HG03097 (cell line): ENCODE measurements at regions not wholly inside any gene's neighbourhood (a gene's known extent, or its start where the extent isn't known, plus 50 kb on each side); places are given as distances from the start of the nearest gene placed in this dataset.
"Not testable (repeated sequence)": the region's sequence is repeated elsewhere in the genome, so short reads cannot be mapped to it uniquely, and the experiment has no call there.

Experiments
- ATAC-seq: cut with Tn5 transposase; IDR thresholded peaks from one replicate; pipeline ENCODE4 v1.9.1; 2021; ENCODE audit not compliant: unreplicated experiment, low FRiP score

DNA sequence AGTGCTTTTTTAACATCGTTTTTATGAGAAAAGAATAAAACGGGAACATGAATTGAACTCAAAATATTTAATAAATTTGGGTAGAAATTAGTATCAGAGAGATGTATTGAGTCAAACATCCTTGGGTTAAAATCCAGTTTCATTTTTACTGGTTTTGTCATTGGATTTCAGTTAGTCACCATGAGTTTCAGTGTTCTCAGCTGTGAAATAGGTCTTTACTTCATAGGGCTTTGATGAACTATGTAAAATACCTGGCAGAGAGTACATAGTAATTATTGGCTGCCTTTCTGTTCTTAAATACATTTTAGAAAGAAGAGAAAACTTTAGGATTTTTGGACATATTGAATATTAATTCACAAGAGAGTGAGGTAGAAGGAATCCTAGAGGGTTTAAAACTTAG lies 105.8 kb downstream of the TANC2 start:
- ATAC-seq: no peak

DNA sequence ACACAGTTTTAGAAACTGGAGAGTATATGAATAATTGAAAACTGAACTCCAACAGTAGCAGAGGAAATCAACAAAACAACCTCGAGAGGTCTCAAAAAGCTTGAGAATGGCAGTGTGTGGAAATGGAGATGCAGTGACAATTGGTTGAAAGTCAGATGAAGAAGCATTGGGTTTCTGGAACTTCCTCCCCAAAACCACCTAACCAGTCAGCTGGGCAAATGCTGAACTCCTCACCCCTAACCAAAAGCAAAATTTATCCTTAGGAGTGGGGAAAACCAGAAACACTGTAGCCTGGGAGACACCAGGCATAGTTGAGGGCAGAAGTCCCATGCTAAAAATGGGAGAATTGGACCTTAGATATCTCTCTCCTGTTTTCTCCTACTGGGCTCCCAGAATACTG lies 109.9 kb downstream of the TANC2 start:
- ATAC-seq: no peak

DNA sequence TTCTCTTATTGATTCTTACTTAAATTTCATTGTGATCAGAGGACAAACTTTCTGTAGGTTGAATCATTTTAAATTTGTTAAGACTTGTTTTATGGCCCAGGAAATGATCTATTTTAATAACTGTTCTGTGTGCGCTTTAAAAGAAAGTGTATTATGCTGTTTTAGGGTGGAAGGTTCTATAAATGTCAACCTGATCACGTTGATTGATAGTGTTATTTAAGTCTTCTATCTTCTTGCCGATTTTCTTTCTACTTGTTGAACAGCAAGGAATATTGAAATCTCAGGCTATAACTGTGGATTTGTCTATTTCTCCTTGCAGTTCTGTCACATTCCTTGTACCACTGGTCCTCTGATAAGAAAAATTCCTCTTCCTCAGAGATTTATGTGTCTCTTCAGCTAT lies 112.7 kb downstream of the TANC2 start:
- ATAC-seq: no peak

DNA sequence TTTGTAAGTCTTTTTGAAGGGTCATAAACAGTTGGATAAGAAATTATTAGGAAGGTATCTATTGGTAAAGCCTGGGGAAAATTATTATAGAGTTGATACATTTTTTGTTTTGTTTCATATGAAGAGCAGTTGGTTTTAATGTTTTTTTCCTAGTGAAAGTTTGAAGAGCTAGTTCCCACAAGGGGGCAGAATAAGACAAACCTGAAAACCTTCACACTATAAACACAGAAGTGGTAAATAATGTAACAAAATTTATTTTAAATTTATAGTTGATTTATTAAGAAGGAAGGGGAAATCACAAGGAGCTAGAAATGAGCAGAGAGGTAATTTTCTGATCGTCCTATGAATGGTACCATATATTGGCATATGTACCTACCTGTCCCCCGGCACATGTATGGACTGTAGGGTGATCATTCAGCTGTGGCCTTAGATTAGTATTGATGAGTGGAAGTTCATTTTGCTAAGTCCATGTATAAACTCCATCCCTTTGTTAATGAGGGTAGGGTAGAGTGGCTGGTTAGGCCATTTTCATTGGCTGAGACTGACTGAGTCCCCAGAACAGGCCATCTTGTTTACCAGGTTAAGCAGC lies 116.3 kb downstream of the TANC2 start:
- ATAC-seq: no peak

DNA sequence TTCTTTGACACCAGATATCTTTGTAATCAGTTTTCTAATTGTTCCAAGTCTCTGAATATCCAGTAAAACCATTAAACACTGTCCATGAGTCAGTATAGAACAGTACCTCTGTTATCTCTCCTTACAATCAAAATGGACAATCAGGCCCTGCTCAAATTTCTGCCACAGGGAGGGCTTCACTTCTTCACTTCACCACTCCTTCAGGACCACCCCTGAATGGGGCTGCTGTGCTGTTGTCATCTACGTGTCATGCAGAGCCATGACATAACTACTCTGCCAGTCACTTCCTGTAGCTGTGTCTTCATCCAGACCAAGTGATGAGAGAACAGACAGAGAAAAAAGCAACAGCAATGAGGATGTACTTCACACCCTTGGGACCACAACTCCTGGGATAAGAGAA lies 116.9 kb downstream of the TANC2 start:
- ATAC-seq: no peak

DNA sequence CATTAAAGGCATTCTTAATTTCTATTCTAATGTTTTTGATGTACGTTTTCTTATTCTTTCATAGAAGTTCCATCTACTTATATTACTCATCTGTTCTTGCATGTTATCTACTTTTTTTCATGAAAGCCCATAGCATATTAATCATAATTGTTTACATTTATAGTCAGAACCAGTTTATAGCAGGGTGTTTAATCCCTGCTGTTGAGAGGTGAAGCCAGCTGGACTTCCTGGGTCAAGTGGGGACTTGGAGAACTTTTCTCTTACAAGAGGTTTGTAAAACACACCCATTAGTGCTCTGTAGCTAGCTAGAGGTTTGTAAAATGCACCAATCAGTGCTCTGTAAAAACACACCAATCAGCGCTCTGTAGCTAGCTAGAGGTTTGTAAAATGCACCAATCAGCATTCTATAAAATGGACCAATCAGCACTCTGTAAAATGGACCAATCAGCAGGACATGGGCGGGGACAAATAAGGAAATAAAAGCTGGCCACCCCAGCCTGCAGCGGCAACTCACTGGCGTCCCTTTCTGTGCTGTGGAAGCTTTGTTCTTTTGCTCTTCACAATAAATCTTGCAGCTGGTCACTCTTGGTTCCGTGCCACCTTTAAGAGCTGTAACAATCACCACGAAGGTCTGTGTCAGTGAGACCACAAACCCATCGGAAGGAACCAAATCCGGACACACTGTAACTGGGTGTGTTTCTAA lies 120.6 kb downstream of the TANC2 start:
- ATAC-seq: no peak

DNA sequence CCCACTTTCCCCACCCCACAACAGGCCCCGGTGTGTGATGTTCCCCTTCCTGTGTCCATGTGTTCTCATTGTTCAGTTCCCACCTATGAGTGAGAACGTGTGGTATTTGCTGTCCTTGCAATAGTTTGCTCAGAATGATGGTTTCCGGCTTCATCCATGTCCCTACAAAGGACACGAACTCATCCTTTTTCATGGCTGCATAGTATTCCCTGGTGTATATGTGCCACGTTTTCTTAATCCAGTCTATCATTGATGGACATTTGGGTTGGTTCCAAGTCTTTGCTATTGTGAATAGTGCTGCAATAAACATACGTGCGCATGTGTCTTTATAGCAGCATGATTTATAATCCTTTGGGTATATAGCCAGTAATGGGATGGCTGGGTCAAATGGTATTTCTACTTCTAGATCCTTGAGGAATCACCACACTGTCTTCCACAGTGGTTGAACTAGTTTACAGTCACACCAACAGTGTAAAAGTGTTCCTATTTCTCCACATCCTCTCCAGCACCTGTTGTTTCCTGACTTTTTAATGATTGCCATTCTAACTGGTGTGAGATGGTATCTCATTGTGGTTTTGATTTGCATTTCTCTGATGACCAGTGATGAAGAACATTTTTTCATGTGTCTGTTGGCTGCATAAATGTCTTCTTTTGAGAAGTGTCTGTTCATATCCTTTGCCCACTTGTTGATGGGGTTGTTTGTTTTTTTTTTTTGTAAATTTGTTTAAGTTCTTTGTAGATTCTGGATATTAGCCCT lies 124.5 kb downstream of the TANC2 start:
- ATAC-seq: not testable (repeated sequence)

DNA sequence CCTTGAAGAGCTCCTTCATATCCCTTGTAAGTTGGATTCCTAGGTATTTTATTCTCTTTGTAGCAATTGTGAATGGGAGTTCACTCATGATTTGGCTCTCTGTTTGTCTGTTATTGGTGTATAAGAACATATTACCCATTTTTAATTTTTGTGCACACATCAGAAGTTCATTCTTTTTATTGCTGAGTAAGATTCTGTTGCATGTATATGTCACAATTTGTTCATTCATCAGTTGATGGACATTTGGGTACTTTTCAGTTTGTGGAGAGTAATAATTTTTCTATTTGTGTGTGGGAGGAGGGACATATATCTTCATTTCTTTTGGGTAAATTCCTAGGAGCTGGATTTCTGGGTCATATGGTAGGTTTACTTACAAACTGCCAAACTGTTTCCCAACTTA lies 125.9 kb downstream of the TANC2 start:
- ATAC-seq: not testable (repeated sequence)

DNA sequence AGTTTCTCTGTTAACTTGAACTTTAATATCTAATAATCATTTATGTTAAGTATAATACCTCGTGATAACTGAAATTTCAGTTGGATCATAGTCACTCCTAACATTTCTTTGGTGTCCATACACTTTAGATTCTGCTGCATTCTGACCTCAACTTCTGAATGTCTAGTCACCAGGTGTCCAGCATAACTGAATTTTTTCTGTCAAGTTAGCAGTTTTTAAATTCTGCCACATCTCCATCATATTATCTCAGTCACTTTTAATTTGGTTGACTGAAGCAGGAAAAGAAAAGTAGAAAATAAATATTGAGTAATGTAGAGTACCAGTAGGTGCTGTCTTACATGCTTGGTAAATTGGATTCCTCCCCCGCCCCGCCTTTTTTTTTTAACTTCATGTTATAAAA lies 128.6 kb downstream of the TANC2 start:
- no peak for ATAC-seq

DNA sequence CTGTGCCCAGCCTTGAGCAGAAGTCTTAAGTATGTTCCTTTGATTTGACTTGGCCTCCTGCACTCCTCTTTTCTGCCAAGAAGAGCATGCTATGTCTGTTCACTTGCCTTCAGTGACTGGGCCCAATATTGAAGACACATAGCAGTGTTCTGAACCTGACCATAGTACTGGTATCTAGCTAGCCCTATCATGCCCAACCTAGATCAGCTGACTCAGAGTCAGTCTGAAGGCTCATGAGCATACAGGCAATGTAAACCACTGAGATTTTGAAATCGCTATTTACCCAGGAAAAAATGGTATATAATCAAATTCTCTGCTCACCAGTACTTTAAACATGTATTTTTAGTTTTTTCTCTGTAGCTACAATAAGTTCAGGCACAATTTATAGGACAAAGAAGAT lies 129.4 kb downstream of the TANC2 start:
- ATAC-seq: no peak

DNA sequence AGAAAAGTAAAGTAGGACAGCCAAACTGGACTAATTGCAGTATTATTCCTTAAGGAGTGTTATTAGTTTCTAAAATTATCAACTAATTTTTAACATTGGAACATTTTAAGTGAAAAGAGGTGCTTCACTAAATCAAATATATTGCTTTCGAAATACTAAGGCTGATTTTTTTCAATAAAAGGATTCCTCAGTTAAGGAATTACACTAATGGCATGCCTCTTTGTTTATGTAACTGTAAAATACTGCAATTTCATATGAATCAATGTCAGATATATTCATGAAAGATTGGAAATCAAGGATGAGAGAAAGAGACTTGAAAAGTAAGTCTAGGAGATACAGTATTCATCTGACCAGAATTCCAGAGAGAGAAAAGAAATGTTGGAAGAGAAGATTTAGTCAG lies 129.8 kb downstream of the TANC2 start:
- ATAC-seq: no peak

DNA sequence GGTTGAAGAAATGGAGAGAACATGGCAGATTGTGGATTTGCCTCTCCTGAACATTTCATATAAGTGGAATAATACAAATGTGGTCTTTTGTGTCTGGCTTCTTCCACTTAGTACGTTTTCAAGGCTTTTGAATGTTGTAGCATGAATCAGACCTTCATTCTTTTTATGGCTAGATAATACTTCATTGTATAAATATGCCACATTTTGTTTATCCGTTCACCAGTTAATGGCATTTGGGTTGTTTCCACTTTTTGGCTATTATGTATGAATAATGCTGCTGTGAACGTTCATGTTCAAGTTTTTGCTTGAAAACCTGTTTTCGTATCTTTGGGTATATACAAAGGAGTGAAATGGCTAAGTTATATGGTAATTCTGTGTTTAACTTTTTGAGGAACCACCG lies 130.4 kb downstream of the TANC2 start:
- no peak for ATAC-seq

DNA sequence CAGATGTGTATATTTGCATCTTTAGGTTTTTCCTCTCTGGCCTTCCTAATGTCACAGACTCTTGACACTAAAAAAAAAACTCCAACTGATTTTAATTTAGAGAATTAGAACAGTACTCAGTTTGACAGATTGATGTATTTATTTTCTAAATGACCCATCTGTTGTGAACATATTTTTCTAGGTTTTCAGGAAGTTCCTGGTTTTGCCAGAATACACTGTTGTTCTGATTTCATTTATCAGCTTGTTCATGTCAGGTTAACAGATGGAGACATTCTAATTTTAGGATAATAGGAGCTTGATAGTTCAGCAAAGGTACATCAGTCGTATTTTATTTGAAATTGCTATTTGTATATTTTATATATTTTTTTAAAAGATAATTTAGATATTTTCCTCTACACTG lies 133.4 kb downstream of the TANC2 start:
- no peak for ATAC-seq

DNA sequence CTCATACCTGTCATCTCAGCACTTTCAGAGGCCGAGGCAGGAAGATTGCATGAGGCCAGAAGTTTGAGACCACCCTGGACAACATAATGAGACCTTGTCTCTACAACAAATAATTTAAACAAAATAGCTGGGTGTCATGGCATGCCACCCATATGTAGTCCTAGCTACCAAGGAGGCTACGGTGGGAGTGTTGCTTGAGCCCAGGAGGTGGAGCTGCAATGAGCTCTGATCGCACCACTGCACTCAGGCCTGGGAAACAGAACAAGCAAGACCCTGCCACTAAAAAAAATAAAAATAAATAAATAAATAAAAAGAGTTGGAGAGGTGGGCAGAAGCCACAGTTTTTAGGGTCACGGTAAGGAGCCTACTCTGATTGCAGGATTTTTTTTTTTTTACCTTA lies 136.0 kb downstream of the TANC2 start:
- no peak for ATAC-seq

DNA sequence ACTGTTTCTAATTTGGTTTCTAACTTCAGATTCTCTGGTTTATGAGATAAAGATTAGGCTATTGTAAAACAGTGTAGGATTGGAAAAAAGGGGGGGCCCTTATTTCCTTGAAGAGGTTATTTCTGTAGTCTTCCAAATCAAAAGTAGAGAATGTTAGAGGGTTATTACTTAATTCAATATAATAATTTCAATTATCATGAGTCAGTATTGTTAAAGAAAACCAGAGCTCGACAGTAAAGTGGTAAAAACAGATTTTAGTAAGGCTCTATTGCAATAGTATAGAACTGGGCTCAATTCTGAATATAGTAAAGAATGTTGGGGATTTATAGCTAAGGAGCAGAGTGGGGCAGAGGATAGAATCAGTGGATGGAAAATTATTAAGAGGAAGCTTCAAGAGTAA lies 140.0 kb downstream of the TANC2 start:
- ATAC-seq: no peak

DNA sequence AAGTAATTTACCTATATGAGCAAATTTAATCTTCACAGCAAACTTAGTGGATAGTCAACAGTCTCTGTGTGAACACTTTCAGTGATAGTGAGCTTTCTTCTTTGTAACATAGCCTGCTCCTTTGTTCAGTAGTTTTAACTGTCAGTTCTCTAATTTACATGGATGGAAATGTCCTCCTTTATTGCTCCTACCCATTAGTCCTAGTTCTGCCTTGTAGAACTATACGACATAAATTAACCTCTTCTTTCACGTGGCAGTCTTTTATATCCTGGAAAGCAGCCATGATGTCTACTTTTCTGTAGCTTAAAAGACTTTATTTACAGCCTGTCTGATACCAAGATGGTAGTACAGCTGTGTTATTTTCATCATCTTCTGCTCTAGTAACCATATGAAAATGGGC lies 143.6 kb downstream of the TANC2 start:
- ATAC-seq: no peak

DNA sequence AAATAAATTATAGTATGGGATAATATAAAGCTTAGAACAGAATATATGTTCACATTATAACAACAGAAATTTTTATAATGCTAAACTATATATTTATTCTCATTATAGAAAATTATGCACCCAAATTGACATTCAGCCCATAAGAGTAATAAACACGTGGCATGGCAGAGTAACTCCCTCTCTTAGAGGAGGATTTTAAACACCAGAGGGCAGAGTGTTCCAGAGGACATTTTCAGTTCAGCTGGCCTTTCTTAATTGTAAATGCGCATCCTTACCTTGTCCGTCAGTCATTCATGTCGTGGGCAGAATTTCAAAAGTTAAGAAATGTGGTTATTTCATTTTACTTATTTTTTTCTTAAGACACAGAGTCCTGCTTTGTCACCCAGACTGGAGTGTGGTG lies 147.1 kb downstream of the TANC2 start:
- ATAC-seq: no peak

DNA sequence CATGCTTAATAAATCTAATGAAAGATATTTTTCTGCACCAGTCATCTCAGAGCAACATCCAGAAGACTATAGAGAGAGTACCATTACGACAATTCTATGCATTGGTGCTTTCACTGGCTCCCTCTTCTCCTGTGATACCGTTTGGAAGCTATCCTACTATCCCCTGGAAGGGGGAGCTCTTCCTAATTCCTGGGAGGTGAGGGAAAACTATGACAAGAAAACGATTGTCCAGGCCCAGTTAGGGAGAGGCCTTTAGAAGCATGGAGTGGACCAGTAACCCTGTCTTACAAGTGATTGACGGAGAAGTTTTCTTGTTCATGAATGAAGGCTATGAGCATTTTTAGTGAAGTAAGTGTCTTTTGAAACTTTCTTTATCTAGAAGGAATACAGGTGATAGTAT lies 150.2 kb downstream of the TANC2 start:
- no peak for ATAC-seq

DNA sequence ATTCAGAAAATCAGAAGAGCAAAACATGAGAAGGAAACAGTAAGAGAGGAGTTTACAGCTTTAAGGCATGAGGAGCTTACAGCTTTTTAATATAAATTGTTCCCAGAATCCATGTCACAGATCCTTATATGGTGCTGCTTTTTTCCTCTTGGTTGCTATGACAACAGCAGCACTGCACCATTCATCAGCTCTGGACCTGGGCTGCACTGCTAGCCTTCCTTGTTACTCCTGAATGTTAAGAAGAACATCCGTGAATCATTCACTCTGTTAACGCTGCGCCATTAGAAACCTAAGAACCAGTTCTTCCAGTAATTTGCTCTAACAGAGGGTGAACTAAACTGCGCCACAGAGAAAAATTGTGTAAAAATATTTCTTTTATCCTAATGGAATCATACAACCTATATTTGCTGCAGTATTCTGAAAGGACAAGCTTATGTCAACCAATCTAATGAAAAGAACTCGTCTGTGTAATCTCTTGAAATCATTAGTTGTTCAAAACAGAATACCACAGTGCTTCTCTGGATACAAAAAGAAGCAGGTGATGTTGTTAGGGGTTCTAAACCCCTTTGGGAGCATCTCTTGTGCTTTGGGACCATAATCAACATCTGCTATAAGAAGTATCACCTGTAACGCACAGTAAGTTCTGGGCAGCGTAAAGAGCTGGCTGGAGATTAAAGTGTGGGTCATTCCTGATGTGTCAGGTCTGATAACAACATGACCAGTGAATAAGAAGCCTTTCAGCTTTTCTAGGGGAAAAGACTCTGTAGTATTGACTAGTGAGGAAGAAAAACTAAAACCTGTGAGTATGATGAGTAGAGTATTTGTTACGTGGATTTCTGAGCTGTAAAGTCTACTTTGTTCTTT lies 151.2 kb downstream of the TANC2 start:
- ATAC-seq: no peak

DNA sequence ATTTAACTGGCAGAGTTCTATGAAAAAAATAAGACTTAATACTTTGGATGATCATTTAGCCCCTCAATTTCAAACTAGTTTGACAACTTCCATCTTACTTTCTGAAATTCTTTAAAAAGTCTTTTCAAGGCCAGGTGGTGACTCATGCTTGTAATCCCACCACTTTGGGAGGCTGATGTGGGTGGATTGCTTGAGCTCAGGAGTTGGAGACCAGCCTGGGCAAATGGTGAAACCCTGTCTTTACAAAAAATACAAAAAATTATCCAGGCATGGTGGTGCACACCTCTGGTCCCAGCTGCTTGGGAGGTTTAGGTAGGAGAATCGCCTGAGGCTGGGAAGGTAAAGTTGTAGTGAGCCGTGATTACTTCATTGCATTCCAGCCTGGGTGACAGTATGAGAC lies 154.4 kb downstream of the TANC2 start:
- no peak for ATAC-seq

DNA sequence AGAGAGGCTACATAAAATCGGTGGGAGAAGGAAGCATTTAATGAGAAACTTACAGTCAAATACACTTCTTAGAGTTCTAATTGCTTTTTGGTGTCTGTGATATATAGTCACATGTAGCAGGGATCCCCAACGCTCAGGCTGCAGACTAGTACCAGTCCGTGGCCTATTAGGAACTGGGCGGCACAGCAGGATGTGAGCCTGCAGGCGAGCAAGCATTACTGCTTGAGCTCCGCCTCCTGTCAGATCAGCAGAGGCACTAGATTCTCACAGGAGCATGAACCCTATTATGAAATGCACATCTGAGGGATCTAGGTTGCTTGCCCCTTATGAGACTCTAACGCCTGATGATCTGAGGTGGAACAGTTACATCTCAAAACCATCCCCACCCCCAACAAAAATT lies 158.5 kb downstream of the TANC2 start:
- ATAC-seq: no peak
